ENCODE measurements at regions not wholly inside any gene's neighbourhood (a gene's known extent, or its start where the extent isn't known, plus 50 kb on each side); places are given as distances from the start of the nearest gene placed in this dataset.

DNA sequence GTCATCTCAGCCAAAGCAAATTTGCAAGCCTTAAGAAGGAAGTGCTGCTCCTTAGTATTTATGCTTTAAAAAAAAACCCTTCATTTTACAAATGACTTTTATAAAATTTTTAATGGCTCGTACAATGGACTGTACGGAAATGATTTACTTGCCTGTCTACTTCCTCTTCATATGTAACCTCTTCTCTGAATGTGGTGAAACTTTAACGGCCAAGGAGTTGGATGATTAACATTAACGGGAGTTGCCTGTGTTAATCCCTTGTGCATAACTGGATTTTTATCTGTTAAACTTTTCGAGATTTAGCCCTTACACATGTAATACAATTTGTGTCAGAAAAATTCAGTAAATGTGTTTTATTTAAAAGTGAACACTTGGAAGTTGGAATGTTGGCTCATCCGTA, 429.4 kb downstream of the TBC1D4 start:
- no peak for DNase-seq (ENCODE audit: low read depth in 2 of 2)

DNA sequence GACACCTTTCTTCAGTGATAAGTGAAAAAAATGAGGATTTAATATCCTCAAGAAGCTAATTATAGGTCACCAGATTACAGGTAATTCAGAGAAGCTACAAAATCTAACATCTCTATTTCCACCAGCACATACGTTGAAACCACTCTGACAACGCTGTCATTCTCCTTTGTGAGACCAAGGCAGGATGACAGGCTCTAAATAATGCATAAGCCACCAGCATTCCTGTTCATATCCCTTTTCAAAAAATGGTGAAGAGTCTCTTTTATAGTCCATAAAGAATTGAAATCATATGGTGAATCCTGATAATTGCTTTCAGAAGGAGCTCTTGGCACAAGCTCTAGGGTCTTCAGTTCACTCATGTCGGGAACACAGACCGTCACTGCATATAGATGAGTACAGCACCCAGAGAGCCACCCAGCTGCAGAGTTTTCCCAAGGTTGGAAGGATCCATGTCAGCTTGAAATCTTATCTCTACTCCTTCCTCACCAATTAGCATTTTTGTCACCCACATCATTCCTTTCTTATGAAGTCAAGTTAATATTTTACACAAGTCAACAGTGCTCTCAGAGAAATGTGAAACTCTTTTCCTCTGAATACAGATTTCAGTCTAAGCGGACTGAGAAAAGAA, 431.4 kb downstream of the TBC1D4 start:
- DNase-seq (ENCODE audit: low read depth in 2 of 2), result no peak

DNA sequence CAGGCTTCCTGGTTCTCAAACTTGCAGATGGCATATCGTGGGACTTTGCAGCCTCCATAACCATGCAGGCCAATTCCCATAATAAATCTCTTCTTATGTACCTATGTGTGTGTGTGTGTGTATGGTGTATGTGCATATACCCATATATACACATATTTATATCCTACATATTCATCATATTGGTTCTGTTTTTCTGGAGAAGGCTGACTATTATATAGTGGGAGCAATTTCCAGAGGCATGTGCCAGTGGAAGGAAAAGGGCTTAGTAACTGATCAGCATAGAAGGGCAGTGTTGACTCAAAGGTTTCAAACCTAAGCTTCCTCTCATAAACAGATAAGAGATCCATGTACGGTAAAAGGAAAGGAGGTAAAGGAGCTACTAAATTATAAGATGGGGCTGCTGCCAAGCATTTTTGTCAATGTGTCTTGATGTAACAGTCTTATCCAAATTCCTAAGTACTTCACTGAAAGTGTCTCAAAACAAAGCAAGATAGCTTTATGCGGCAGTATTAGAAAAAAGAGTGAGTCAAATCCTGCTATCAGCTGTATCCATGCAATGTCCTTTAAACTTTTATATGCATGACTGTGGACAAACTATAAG, 432.1 kb downstream of the TBC1D4 start:
- no peak for DNase-seq (ENCODE audit: low read depth in 2 of 2)

DNA sequence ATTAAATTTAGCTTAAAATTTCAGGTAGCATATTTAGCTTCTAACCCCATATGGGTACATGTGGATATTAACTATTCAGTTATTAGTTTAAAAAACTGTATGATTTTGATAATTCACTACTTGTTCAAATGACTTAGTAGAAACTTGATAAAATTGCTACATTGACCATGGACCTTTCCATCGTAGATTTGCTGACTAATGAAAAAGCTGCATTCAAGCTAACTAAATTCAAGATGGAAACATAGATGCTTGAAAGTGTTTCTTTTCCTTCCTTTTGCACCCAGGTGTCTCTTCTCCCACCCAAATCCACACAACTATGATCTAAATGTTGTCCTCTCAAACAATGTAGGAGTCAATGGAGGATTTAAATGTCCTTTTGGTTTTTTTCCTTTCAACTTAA, 439.2 kb downstream of the TBC1D4 start:
- DNase-seq (ENCODE audit: low read depth in 2 of 2), result no peak

DNA sequence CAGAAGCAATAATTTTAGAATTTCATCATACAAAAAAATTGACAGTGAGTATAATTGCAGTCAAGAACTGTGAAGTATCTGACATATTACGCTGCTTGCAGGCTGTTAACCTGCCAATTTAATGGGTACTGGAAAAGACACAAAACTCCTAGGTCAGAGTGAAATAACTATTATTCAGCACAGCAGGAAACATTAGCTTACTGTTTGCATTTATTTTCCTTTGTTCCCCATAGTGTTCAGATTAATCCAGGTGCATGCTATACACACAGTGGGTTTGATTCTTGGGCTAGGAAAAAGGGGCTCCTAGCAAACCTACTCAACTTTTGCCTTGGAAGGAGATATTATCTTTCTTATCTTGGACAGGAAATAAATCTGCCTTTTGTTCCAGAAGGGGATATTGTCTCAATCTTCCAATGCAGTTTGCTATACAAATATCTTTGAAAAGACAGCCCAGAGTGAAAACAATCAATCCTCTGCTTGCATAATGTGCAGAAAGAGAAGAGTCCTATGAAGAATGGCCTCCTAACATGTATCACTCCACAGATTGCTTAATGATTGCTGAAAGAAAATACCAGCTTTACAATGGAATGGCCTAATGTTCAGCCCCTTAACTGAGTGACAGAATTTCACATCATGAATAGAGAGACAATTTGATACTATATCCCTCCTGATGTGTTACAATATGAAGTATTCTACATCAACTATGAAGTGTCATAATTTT, 443.4 kb downstream of the TBC1D4 start:
- DNase-seq (ENCODE audit: low read depth in 2 of 2), result no peak

DNA sequence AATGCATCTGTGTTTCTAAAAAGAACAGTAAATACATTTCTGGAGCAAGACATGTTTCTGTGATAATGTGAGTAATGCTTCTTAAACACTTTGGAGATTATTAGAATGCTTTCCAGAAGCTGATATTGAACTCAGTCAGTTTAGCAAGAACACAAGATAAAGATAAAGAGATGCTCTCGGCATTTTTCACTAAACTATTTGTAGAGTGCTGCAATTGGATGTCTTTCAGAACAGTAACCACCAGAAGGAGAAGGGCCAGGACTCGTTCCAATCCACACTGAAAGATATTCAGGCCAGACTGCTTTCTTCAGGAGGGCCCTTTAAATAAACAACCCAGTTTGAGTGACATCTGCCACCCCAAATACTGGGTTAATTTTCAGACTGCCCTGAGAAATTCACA, 456.0 kb downstream of the TBC1D4 start:
- DNase-seq (ENCODE audit: low read depth in 2 of 2), result no peak

DNA sequence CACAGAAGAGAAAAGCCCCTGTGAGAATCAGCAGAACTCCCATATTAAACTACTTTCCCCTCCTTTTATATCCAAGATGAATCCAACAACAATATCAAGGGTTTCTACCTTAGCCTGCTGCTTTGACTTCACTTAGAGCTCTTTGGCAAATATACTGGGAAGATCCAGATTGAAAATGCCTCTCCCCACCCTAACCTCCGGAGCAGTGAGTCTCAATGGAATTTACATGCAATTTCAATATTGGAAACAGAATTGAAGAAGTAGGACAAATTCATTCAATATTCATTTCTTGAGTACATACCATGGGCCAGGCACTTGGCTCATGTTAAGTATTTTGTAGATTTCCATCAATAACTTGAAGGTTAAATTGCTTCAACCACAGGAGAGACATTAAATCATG, 457.4 kb downstream of the TBC1D4 start:
- DNase-seq (ENCODE audit: low read depth in 2 of 2), result no peak

DNA sequence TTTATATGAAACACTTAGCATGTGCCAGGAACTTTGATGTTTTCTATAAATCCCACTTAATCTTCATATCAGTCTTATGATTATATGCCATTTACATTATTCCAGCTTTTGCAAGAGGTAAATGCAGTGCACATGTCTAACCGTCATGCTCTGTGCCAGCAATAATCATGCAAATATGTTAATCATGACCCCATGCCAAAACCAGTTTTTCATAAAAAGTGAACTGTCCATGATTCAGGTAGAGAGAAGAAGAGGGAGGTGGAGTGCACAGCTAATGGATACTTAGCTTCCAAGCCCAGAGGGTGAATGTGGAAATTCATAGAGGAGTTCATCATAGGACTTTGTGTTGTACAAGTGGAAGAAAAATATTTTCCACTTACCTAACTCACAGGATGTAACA, 458.4 kb downstream of the TBC1D4 start:
- DNase-seq (ENCODE audit: low read depth in 2 of 2), result no peak

DNA sequence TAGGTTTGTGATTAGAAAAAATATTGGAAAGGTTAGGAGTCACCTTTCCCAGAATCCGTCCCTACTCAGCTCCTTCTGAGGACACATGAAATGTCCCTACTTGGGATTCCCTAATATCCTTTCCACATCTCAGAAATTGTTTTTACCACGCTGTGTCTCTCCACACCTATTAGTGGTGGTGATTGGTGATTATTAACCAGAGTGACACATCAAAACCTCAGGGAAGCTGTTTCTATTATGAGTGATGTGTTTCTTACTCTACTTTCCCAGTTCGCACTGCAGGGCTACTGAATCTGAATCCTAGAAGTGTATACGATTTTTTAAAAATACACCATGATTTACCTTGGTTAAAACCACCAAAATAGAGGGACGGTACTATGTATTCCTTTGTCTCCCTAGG, 460.8 kb downstream of the TBC1D4 start:
- DNase-seq (ENCODE audit: low read depth in 2 of 2), result no peak

DNA sequence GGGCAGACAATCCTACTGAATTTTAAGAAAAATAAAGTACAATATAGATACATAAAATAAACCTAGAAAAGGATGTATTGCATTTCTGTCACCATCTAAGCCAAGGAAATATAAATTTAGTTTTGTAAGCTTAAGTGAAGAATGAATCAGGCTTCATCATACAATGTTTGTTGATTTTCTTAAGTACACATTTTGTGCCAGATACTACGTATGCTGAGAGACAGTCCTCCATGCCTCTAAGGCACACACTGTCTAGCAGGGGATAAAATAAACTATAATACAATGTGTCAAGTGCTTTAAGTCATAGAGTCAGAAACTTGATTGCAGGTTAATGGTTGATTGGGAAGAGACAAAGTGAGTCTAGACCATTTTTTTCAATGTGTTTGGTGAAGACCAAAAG, 465.7 kb downstream of the TBC1D4 start:
- no peak for DNase-seq (ENCODE audit: low read depth in 2 of 2)

DNA sequence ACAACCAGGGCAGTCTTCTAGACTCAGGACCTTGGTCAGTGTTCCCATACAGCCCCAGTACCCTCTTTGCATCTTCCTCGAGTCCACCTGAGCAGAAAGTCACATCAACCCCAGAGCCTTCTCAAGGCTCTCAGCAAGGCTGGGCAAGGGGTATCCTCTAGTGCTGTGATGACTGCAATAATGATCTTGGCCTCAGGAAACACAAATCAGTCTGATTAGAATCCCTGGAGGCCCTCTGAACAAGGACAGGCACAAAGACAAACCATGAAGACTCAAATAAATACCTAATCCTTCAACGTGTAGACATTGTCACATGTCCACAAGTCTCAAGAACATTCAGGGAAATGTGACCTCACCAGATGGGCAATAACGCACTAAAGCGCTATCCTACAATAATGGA, 468.2 kb downstream of the TBC1D4 start:
- DNase-seq (ENCODE audit: low read depth in 2 of 2), result no peak

DNA sequence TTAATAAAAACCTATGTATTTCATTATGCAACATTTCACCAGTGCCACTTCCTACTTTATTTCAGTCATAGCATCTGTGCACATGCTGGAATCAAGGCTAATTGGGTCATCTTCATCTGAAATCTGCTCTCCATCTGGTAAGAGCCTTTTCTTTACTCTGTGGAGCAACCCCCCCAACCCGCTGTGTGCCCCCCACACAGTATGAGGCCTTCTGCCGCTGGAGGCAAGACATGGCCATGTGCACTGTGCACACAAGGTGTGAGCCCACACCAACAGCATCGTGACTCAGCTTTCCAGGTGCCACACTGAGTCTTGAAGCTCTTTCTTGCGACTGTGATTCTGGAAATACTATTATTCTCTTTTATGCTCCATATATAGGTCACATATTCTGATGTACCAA, 471.0 kb downstream of the TBC1D4 start:
- no peak for DNase-seq (ENCODE audit: low read depth in 2 of 2)

DNA sequence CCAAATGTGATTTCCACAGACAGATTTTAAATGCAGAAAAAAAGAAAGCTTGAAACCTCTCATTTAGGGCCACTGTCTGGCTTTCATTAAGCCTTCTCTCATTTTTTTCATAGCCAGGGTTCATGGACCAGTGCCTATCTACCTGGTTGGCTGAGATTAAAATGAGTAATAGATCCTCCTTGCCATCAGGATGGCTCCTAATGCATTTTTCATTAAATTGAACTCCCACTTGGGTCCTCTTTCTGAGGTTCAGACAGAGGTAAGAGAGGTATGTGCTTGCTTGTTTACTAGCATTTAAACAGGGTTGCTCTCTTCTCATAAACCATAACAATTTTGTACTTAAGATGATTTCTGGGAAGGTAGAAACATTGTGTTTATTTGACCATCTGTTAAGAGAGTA, 473.0 kb downstream of the TBC1D4 start:
- DNase-seq (ENCODE audit: low read depth in 2 of 2), result no peak

DNA sequence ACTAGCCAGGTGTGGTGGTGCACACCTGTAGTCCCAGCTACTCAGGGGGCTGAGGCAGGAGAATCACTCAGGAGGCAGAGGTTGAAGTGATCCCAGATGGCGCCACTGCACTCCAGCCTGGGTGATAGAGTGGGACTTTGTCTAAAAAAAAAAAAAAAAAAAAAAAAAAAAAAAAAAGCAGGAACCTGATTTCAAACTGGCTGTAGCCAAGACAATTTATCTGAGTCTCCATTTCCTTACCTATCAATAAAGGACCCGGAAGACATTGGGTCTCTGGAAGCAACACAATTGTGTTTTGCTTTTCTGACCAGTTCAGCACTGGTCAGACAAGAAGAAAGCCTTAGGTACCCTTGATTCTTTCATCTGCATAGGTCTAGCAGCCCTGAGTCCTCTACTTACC, 491.0 kb downstream of the TBC1D4 start:
- no peak for DNase-seq (ENCODE audit: low read depth in 2 of 2)

DNA sequence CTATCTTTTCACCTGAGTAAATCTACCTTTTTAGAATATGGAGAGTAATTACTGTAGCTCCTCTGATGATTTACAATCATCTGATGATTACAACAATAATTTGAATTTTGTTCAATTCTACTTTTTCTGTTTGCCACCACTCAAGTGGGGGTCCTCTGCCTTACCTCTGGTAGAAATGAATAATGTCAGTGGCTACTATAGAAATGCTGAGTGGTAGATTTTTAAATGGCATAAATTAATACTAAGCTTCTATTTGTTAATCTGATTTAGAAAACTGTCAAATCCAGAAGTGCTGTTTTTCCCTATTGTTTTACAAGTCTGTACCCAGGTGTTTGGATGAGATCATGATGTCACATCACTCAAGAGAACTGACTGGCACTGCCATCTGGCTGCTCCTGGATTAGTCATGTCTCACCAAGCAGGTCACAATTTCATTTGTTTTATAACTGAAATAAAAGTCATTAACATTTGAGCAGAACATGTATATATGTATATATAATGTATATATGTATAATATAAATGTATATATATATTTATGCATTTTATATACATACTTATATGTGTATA, 494.8 kb downstream of the TBC1D4 start:
- no peak for DNase-seq (ENCODE audit: low read depth in 2 of 2)

DNA sequence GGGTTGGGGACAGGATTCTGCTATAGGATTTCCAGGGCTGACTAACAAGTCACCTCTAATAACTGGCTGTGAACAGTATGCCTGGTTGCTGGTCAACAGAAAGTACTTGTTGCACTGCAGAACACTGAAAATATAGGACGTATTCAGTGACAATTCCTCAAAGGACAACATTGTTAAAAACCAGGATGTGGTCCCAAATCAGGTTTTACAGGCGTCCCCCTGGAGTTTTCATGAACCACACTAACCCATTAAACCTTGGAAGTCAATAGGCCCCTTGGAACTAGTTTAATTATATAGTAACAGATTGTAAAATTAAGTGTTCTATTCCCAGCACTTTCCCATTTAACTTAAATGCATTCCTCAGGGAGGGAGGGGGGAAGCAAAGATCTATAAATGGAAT, 495.4 kb downstream of the TBC1D4 start:
- no peak for DNase-seq (ENCODE audit: low read depth in 2 of 2)

DNA sequence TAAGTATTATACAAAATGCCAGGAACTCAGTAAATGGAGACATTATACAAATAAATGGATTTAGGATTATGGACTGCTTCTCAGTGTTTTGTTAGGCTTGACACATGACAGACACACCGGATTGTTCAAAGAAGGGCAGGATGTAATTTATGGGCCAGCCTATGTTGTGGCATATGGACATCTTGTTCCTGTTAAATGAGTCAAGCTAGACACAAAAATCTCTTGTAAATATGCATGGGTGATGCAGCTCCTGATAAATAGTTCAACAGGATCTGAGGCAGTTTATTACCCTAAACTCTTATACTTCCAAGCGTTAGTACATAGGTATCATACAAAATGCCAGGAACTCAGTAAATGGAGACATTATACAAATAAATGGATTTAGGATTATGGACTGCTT, 502.3 kb downstream of the TBC1D4 start:
- no peak for DNase-seq (ENCODE audit: low read depth in 2 of 2)

DNA sequence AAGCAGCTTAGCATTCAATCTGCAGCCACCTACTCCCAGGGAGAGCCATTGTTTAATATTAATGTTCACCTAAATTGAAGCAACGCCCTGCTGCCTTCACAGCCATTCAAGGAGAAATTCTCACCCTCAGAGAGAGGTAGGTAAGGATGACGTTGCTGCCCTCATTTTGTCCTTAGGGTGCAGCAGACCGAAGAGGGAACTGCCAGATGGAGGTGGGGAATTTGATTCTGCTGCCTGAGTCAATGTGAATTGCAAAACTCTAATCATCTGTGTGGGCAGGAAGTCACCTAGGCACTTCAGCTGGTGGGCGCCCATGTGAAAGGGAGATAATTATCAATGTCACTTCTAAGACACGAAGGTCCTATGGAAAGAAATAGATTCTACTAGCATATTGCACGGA, 503.4 kb downstream of the TBC1D4 start:
- no peak for DNase-seq (ENCODE audit: low read depth in 2 of 2)

DNA sequence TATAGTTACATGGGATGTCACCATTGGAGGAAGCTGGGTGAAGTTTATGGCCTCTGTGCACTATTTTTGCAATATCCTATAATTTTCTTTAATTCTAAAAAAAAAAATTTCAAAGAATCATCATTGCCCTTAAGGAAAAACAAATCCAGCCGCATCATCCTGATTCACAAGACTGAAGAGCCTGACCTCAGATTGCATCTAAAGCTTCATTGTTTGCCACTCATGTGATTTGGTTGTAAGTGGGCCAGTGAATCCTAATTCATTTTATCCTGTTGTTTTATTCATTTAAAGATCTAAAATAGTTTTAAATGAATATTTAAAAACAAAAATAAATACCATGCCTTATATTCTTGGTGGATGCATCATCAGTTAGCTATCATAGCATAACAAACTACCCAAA, 504.5 kb downstream of the TBC1D4 start:
- DNase-seq (ENCODE audit: low read depth in 2 of 2), result no peak

DNA sequence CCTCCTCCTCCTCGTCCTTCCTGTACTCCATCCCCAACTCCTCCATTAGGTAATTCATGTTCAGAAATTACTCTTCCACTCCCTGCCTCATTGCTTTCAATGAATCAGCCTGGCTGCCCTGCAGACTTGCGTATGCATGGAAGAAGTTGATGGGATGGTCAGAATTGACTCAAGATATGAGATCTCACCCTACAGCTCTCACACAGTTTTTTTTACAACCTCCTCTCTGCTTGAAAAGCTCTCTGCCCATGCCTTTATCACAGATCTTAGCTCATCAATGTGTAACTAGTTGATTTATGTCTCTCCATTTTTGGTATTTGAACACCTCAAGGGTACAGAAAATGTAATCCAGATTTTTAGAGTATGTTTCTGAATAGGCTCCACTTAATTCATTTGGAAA, 506.9 kb downstream of the TBC1D4 start:
- no peak for DNase-seq (ENCODE audit: low read depth in 2 of 2)

DNA sequence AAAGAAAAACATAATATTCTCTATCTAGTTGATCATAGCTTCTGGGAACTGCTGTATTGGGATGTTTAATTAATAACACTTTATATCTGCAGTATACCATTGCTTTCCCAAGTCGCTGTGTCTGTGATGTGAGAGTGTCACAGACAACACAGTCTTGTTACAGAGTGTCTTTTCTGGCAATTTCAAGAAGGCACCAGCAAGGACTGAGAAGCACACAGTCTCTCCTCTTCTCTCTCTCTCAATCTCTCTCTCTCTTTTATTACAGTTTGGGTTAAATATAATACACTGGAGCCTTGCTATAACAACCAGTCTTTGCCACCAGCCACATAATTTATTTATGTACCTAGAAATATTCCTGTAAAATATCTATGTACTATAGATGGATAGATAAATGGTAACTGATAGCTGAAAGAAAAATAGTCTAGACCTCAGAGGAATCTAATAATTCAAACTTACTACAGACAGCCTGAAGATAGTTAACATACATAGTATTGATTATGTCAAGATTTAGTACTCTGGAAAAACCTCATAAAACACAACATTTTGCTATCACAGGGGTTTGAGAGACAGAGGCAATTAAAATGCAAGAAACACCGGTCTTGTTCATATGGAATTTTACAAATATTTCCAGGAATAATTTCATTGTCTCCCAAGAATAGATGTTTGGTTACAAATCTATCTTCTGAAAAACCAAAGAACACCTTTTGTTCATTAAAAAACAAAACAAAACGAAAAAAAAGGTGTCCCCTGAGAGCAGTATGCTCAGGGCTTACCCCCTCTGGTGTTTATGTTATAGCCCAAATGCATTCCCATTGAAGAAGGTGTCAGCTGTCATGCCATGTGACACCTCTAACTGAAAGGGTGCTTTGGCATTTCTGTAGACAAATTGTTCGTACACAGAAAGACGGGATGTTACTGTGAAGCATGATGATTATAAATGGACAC, 507.8 kb downstream of the TBC1D4 start:
- no peak for DNase-seq (ENCODE audit: low read depth in 2 of 2)

DNA sequence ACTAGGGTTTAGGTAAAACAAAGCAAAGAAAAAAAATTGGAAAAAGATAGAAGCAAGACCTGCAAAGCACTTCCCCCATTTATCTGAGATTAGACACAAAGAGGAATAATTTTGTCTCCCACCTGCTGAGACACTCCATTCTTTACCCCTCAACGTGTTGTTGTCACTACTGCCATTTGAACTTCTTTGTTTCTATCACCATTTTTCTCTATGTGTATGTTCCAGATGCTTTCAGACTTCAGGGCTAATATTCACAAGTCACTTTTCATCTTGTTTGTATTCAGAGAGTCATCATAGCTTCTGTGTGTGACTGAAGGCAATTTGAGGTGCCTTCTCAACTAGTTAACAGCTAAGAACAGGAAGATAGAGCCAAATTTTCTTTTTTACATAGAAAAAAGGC, 512.5 kb downstream of the TBC1D4 start:
- DNase-seq (ENCODE audit: low read depth in 2 of 2), result no peak

Measured in stimulated activated CD4-positive, alpha-beta T cell treated with anti-CD3 and anti-CD28 coated beads, Interleukin-1b, Interleukin-23, amount 100 ng/mL, for 4 hours (primary cell).